ENCODE measurements at regions not wholly inside any gene's neighbourhood (a gene's known extent, or its start where the extent isn't known, plus 50 kb on each side); places are given as distances from the start of the nearest gene placed in this dataset.

- Histone ChIP-seq H3K4me1 (ENCODE audit: low read depth) (peaks cover 9% of the 10 kb centered on the region), H3K36me3 (ENCODE audit: low read depth) (no peaks in the 10 kb centered on the region), H3K4me3 (no peak overlapping the region), H3K9me3 (no peaks in the 10 kb centered on the region)
- intact Hi-C loops (cut with DNase I, micrococcal nuclease): loop anchor here in 1 of 2 donors (5.0 to 10.0 kb wide), 2 partner anchors 350 to 527 kb away; partner anchors contain the start of gene HES1
- TF ChIP-seq CTCF (IDR thresholded peaks at IDR 0.05): no peak
- ATAC-seq (no peak), DNase-seq (no peak)
These were observed 194.5 kb downstream of the OPA1 start for GRCh38 chr3:193787496-193787870.

DNA sequence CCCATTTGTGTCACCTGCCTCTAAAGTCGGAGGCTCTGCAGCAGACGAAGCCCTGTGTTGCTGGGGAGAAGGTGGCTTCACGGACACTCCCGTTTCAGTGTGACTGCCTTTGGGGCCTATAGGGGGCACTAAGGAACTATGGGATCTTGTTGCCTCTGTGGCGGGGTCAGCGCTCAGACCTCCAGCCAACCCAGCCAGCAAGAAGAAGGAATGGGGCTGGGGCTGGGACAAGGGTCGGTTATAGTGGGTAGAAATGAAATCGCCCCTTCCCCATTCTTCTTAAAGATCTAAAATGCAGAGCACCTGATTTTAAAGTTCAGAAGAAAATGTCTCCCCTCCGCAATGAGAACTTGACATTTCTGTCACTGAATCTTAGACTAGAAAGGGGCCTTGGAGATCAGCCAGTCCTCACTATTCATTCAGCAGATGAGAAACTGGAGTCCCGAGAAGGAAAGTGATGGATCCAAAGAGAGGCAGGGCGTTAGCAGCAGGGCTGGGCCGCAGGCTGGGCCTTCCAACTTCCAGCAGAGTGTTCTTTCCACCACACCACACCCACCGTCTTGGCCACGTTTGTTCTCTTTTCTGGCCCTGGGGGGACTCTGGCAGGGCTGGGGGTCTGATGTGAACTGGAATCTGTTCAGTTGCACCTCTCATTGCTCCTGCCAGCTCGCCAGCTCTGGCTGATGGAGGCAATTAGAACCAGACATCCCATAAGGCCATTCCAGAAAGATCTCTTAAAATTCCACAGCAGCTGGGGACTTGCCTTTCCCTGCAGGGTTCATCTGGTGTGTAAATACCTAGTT lies 195.4 kb downstream of the OPA1 start:
- H3K9me3 ChIP-seq: no peaks in the 10 kb centered on the region
- peak; percentile 56 to 69 (median 62) for DNase-seq
- H3K36me3 ChIP-seq (ENCODE audit: low read depth): no peaks in the 10 kb centered on the region
- intact Hi-C loops (cut with DNase I, micrococcal nuclease): loop anchor here in 1 of 2 donors (5.0 to 10.0 kb wide), 2 partner anchors 349 to 526 kb away; partner anchors contain the start of gene HES1
- peak; percentile 59 for TF ChIP-seq CTCF (IDR thresholded peaks at IDR 0.05)
- H3K4me3 ChIP-seq: no peak overlapping the region
- ATAC-seq: peak; percentile 91
- H3K4me1 ChIP-seq (ENCODE audit: low read depth): peaks cover 9% of the 10 kb centered on the region

DNA sequence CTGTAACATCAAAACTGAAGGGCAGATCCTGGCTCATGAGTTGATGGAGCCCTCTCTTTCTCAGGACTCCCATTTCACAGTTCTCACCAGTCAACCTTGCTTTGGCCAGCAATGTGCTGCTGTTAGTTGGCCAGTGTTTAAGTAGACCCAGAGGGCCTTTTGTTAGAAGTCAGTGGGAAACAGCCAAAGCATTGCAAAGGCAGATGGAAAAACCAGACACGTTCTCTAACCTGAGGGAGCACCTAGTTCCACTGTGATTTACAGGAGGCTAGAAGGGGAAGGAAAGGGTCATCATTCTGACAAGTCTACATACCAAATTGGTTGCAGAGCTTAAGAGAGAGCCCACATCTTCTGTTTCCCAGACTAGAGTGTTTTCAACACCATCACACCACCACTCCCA lies 196.4 kb downstream of the OPA1 start:
- Histone ChIP-seq H3K4me3 (no peak overlapping the region), H3K4me1 (ENCODE audit: low read depth) (peaks cover 9% of the 10 kb centered on the region), H3K9me3 (no peaks in the 10 kb centered on the region), H3K36me3 (ENCODE audit: low read depth) (no peaks in the 10 kb centered on the region)
- intact Hi-C loops (cut with DNase I, micrococcal nuclease): loop anchor here in 1 of 2 donors (5.0 to 10.0 kb wide), 2 partner anchors 348 to 525 kb away; partner anchors contain the start of gene HES1
- no peak for DNase-seq
- ATAC-seq: no peak
- no peak for TF ChIP-seq CTCF (IDR thresholded peaks at IDR 0.05)

DNA sequence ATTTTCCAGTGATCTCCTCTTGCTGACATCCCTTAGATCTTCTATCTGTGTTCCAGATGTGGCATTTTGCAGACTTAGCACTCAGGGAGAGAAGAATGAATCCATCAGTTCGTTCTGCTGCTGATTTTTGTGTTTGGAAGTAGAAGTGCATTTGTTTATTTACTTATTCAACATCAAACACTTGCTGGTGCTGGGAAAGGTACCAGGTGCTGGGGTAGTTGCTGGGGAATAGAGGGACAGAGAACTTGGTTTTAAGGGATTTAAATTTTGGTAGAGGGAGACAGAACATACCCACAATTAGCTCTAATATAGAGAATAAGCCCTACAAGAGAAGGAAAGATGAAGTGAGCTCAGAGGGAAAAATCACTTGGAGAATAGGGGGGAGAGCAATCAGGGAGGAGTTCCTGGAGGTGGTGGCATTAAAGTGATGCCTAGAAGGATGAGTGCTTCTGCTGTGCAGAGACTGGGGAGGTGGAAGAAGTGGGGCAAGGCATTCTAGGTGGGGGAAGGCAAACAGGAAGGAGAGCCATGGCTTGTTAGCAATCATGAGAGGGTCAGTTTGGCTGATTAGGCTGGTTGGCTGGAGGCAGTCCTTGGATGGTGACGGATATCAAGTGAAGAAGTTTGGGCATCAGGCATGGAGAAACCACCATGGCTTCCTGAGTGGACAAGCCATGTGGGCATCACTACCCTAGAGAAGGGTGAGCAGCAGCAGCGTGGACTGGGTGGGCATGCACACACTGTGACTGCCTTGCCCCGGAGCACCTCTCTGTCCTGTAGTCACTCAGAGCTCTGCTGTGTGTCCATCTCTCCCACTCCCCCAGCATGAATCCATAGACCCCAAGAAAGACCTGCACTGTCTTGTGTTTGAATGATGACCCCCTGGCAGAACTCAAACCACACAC lies 197.3 kb downstream of the OPA1 start:
- no peak for ATAC-seq
- no peak for DNase-seq
- intact Hi-C loops (cut with DNase I, micrococcal nuclease): no loop called here
- Histone ChIP-seq H3K4me3 (no peak overlapping the region), H3K4me1 (ENCODE audit: low read depth) (peaks cover 9% of the 10 kb centered on the region), H3K9me3 (no peaks in the 10 kb centered on the region), H3K36me3 (ENCODE audit: low read depth) (no peaks in the 10 kb centered on the region)
- TF ChIP-seq CTCF (IDR thresholded peaks at IDR 0.05): no peak

GRCh38 chr3:193791041-193792032 lies 198.3 kb downstream of the OPA1 start:
- Histone ChIP-seq H3K4me1 (ENCODE audit: low read depth) (peaks cover 9% of the 10 kb centered on the region), H3K4me3 (no peak overlapping the region), H3K9me3 (no peaks in the 10 kb centered on the region), H3K36me3 (ENCODE audit: low read depth) (no peaks in the 10 kb centered on the region)
- no peak for TF ChIP-seq CTCF (IDR thresholded peaks at IDR 0.05)
- DNase-seq (no peak), ATAC-seq (peak; percentile 73)
- intact Hi-C loops (cut with DNase I, micrococcal nuclease): no loop called here
